ENCODE measurements at regions not wholly inside any gene's neighbourhood (a gene's known extent, or its start where the extent isn't known, plus 50 kb on each side); places are given as distances from the start of the nearest gene placed in this dataset.

DNA sequence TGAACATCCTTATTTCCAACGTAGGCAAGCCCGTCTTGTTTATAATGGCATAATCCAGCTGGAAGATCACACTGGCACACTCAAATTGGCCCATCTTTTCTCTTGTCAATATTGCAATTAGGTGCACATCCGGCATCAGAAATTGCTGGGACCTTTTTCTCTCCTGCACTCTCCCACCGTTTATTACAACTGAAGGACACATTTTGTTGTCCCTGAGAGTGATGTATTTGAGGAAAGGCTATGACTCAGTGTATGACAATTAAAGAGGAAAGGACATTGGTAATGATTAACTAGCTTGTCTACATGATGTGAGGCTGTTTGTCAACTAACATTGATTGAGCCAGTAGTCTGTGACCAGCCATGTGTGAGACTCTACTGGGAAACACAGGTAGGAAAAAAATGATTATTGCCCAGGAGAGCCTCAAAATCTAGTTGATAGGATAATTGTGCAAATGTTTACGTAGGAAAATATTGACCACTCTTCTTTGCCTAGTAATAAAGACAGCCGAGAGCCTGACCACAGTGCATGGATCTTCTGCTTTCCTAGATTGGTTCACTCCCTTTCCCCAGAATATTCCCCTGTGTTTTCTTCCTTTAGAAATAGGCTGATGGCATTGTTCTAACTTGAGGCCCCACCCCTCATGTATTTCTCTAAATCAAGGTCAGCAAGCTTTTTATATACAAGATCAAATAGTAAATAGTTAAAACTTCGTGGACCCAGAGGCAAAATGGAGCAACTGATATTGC, 230.0 kb upstream of the BTBD3 start (continued):
- TF ChIP-seq, protein P1, sequence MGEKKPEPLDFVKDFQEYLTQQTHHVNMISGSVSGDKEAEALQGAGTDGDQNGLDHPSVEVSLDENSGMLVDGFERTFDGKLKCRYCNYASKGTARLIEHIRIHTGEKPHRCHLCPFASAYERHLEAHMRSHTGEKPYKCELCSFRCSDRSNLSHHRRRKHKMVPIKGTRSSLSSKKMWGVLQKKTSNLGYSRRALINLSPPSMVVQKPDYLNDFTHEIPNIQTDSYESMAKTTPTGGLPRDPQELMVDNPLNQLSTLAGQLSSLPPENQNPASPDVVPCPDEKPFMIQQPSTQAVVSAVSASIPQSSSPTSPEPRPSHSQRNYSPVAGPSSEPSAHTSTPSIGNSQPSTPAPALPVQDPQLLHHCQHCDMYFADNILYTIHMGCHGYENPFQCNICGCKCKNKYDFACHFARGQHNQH (CRISPR knock-in tag; IDR thresholded peaks at IDR 0.05) = no peak; the same call in 1 of the 2 replicates
- TF ChIP-seq KDM2A (CRISPR knock-in tag; IDR thresholded peaks at IDR 0.05; ENCODE audit: borderline replicate concordance, low read depth) = no peak
- peak; percentile 65 for TF ChIP-seq POGZ (CRISPR knock-in tag; IDR thresholded peaks at IDR 0.05)
- TF ChIP-seq ZNF207 (IDR thresholded peaks at IDR 0.05; ENCODE audit: borderline replicate concordance) = no peak
- no peak for TF ChIP-seq GFI1 (CRISPR knock-in tag; IDR thresholded peaks at IDR 0.05; ENCODE audit: borderline replicate concordance)
- TF ChIP-seq ISX (CRISPR knock-in tag; conservative IDR thresholded peaks at IDR 0.05) = no peak
- TF ChIP-seq ZKSCAN1 (IDR thresholded peaks at IDR 0.05; ENCODE audit: low read length) = no peak; the same call in 1 of the 2 replicates
- no peak for TF ChIP-seq KLF6 (CRISPR knock-in tag; IDR thresholded peaks at IDR 0.05)
- TF ChIP-seq ZNF781 (CRISPR knock-in tag; IDR thresholded peaks at IDR 0.05; ENCODE audit: borderline replicate concordance, not compliant biosample characterization) = no peak
- TF ChIP-seq ATRX (CRISPR knock-in tag; IDR thresholded peaks at IDR 0.05; ENCODE audit: borderline replicate concordance) = no peak
- TF ChIP-seq FOXP1 (IDR thresholded peaks at IDR 0.05) = peak; percentile 85; the same call in 1 of the 2 replicates
- TF ChIP-seq FOXP1 (CRISPR knock-in tag; IDR thresholded peaks at IDR 0.05) = peak; percentile 99
- no peak for TF ChIP-seq ZFP36L2 (CRISPR knock-in tag; IDR thresholded peaks at IDR 0.05)
- TF ChIP-seq SALL1 (CRISPR knock-in tag; IDR thresholded peaks at IDR 0.05) = peak; percentile 56
- TF ChIP-seq FOSL1 (CRISPR knock-in tag; IDR thresholded peaks at IDR 0.05; ENCODE audit: borderline replicate concordance) = peak; percentile 53; the same call in 1 of the 2 replicates
- TF ChIP-seq KDM5A (IDR thresholded peaks at IDR 0.05; ENCODE audit: borderline replicate concordance, low read length) = no peak
- TF ChIP-seq ZFP1 (CRISPR knock-in tag; IDR thresholded peaks at IDR 0.05) = 0 out of 2 replicates have a peak, but pooled peaks have one; percentile 30
- TF ChIP-seq, protein P2, sequence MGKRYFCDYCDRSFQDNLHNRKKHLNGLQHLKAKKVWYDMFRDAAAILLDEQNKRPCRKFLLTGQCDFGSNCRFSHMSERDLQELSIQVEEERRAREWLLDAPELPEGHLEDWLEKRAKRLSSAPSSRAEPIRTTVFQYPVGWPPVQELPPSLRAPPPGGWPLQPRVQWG (CRISPR knock-in tag; IDR thresholded peaks at IDR 0.05; ENCODE audit: borderline replicate concordance, low read depth) = no peak
- no peak for TF ChIP-seq ZNF234 (CRISPR knock-in tag; conservative IDR thresholded peaks at IDR 0.05)
- TF ChIP-seq, protein P3, sequence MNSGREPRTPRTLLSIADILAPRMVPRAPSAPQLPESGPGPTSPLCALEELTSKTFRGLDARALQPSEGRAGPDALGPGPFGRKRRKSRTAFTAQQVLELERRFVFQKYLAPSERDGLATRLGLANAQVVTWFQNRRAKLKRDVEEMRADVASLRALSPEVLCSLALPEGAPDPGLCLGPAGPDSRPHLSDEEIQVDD (CRISPR knock-in tag; IDR thresholded peaks at IDR 0.05; ENCODE audit: borderline replicate concordance) = no peak
- peak; percentile 77 for TF ChIP-seq ZNF670 (CRISPR knock-in tag; IDR thresholded peaks at IDR 0.05; ENCODE audit: borderline replicate concordance)
- peak; percentile 54; the same call in 1 of the 2 replicates for TF ChIP-seq GATAD1 (CRISPR knock-in tag; IDR thresholded peaks at IDR 0.05)
- no peak for TF ChIP-seq ZNF354B (CRISPR knock-in tag; IDR thresholded peaks at IDR 0.05)
- TF ChIP-seq, protein P4, sequence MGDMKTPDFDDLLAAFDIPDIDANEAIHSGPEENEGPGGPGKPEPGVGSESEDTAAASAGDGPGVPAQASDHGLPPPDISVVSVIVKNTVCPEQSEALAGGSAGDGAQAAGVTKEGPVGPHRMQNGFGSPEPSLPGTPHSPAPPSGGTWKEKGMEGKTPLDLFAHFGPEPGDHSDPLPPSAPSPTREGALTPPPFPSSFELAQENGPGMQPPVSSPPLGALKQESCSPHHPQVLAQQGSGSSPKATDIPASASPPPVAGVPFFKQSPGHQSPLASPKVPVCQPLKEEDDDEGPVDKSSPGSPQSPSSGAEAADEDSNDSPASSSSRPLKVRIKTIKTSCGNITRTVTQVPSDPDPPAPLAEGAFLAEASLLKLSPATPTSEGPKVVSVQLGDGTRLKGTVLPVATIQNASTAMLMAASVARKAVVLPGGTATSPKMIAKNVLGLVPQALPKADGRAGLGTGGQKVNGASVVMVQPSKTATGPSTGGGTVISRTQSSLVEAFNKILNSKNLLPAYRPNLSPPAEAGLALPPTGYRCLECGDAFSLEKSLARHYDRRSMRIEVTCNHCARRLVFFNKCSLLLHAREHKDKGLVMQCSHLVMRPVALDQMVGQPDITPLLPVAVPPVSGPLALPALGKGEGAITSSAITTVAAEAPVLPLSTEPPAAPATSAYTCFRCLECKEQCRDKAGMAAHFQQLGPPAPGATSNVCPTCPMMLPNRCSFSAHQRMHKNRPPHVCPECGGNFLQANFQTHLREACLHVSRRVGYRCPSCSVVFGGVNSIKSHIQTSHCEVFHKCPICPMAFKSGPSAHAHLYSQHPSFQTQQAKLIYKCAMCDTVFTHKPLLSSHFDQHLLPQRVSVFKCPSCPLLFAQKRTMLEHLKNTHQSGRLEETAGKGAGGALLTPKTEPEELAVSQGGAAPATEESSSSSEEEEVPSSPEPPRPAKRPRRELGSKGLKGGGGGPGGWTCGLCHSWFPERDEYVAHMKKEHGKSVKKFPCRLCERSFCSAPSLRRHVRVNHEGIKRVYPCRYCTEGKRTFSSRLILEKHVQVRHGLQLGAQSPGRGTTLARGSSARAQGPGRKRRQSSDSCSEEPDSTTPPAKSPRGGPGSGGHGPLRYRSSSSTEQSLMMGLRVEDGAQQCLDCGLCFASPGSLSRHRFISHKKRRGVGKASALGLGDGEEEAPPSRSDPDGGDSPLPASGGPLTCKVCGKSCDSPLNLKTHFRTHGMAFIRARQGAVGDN (CRISPR knock-in tag; IDR thresholded peaks at IDR 0.05) = no peak
- no peak for TF ChIP-seq ZNF768 (CRISPR knock-in tag; IDR thresholded peaks at IDR 0.05)
- TF ChIP-seq NBN (conservative IDR thresholded peaks at IDR 0.05) = no peak
- TF ChIP-seq ELF3 (CRISPR knock-in tag; IDR thresholded peaks at IDR 0.05) = peak; percentile 88
- no peak for TF ChIP-seq ZNF136 (CRISPR knock-in tag; IDR thresholded peaks at IDR 0.05; ENCODE audit: low read depth)
